HG02981 (cell line): ENCODE measurements at regions not wholly inside any gene's neighbourhood (a gene's known extent, or its start where the extent isn't known, plus 50 kb on each side); places are given as distances from the start of the nearest gene placed in this dataset.
"Not testable (repeated sequence)": the region's sequence is repeated elsewhere in the genome, so short reads cannot be mapped to it uniquely, and the experiment has no call there.

ENCODE experiments used
- ATAC-seq: cut with Tn5 transposase; IDR thresholded peaks from one replicate; pipeline ENCODE4 v1.9.1; 2021; ENCODE audit warnings: mild to moderate bottlenecking, moderate library complexity; ENCODE audit not compliant: unreplicated experiment

DNA sequence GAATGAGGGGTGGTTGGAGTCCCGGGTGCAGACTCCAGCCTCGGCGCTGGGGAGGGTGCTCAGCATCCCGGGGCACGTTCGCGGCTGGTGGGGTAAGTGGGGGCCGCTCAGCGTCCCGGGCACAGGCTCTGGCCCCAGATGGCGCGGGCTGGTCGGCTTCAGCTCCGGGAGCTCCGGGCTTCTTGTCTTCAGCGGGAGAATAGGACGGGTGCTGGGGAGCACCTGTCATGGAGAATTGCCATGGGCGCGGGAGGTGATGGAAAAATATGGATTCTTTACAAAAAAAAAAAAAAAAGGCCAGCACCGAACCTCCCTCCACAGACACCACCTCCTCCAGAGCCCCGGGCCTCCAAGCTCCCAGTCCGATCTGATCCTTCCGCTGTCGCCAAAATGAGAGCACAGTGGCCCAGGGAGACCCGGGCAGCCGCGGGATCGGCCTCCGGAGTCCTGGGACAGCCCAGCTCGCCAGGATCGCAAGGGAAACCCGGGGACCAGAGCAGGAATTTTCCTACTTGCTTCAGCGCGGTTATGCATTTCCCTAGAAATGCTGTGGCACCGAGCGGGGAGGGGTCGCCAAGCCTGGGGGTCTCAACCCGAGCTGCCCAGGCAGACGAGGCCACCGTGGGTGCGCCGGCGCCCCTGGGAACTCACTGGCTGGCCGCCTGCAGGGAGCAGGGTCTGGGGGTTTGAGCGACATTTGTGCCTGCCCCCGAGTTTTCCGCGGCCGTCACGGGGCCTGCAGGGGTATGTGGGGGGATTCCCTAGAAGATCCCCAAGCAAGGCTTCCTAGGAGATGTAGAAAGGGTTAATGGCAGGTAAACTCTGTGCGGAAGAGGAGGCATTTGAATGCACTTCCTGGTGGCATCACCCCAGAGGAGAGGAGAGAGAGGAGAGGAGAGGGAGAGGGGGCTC, 1336.9 kb downstream of the BRD1 start:
- no peak for ATAC-seq

DNA sequence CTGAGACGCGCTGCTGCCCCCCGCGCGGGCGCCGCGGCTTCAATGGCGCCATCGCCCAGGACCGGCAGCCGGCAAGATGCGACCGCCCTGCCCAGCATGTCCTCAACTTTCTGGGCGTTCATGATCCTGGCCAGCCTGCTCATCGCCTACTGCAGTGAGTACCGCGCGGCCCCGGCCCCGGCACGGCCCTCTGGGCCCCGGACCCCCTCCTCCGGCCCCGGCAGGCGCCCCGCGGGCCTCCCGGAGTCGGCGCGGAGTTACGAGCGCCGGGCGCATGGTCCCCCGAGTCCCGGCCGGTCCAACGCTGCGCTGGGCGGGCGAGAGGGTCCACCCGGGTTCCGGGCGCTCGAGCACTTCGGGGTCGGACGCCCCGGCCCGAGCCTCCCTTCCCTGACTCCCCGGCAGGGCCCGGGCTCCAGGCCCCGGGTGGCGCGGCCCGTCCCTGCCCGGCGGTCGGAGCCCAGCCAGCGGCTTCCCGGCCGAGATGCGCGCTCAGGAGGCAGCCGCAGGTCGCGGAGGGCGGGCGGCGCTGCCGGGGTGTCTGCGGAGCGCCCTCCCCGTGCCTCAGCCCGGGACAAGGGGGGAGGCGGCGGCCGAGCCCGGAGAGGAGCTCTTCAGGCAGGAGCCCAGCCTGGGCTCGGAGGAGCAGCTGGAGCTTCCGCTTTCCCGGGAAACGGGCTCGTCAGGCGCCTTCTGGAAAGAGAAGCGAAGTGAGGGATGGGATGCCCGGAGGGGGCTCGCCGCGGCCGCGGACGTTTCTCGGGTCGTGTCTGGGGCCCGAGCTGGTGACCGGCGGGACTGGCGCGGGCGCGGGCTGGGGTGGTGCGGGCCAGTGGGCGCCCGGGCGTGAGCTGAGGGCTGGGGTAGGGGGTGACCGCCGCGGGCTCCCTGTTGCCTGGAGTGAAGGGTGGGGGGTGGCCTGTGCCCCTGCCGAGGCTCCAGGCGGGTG, 1337.8 kb downstream of the BRD1 start:
- ATAC-seq: no peak

- ATAC-seq: no peak
Measured at GRCh38 chr22:48488611-48489511, 1338.8 kb downstream of the BRD1 start.

GRCh38 chr22:48488149-48488551, 1339.5 kb downstream of the BRD1 start:
- no peak for ATAC-seq

- no peak for ATAC-seq
Measured at GRCh38 chr22:48486558-48486957, 1341.1 kb downstream of the BRD1 start.

GRCh38 chr22:48486134-48486532, 1341.5 kb downstream of the BRD1 start:
- no peak for ATAC-seq

GRCh38 chr22:48485149-48486133, 1342.2 kb downstream of the BRD1 start:
- ATAC-seq: no peak

- ATAC-seq: no peak
Measured at GRCh38 chr22:48483764-48484528, 1343.7 kb downstream of the BRD1 start.

DNA sequence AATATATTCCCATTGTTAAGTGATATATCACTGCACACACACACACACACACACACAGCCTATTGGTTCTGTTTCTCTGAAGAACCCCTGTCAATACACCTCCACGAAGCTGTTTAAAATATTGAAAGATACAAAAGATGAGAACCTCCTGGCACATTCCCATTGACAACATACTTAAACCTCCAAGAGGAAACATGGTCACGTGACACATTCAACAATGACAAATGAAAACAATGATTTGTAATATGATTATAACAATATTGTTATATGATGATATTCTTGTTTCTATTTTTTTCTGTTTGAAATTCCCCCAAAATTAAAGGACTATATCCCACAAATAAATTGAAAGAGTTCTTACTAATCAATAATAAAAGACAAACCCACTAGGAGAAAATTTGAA, 1344.9 kb downstream of the BRD1 start:
- ATAC-seq: no peak

DNA sequence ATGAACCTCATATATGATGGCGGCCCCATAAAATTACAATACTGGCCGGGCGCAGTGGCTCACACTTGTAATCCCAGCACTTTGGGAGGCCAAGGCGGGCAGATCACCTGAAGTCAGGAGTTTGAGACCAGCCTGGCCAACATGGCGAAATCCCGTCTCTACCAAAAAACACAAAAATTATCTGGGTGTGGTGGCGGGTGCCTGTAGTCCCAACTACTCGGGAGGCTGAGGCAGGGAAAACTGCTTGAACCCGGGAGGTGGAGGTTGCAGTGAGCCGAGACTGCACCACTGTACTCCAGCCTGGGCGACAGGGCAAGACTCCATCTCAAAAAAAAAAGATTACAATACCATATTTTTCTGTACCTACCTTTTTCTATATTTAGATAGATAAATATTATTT, 1345.5 kb downstream of the BRD1 start:
- not testable (repeated sequence) for ATAC-seq

- ATAC-seq: no peak
Measured at GRCh38 chr22:48481748-48482147, 1345.9 kb downstream of the BRD1 start.

DNA sequence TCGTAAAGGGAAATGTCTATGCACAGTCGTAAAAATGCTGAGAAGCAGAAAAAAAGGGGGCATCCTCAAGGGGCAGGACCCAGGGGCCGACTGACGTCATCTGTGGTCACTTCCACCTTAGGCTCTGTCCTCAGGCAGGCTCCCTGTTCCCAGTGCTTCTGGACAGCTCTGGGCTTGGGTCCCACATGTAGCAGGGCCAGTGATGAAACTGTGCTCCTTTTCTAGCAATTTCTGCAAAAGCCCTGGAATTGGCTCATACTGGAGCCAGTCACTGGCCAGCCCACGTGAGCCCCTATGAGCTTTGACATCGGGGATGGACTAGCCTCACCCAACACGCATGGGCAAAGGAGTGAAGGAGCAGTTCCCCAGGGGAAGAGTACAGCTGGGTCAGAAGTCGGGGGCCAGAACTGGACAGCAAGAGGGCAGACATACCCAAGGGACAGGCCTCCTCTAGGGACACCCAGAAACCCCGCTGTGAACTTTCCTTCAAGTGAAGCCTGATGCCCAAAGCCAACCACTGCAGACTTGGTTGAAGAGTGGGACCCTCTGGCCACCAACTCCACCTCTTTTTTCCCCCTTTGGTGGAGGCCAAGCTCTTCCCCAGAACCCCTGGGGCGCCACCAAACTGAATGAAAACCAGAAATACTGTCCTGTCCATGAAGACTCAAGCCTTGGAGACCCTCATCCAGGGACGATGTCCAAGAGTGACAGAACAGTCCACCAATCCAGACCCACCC, 1349.0 kb downstream of the BRD1 start:
- ATAC-seq: no peak

DNA sequence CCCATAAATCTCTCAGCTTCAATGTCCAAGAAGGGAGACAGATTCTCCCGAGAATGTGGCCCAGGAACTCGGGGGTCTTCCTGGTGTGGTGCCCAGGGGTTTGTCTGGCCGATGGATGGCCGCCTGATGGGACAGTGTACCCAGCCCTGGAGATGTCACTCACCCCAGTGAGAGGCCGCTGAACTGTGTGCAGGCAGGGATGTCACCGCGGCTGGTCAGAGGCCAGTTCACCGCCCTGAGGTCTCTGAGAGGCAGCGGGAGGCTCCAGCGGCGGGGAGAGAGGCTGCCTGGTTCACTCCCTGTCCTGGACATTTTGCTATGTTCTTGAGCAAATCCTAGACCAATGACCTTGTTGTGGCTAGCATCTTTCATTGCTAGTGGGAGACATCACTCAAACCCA, 1349.5 kb downstream of the BRD1 start:
- no peak for ATAC-seq

DNA sequence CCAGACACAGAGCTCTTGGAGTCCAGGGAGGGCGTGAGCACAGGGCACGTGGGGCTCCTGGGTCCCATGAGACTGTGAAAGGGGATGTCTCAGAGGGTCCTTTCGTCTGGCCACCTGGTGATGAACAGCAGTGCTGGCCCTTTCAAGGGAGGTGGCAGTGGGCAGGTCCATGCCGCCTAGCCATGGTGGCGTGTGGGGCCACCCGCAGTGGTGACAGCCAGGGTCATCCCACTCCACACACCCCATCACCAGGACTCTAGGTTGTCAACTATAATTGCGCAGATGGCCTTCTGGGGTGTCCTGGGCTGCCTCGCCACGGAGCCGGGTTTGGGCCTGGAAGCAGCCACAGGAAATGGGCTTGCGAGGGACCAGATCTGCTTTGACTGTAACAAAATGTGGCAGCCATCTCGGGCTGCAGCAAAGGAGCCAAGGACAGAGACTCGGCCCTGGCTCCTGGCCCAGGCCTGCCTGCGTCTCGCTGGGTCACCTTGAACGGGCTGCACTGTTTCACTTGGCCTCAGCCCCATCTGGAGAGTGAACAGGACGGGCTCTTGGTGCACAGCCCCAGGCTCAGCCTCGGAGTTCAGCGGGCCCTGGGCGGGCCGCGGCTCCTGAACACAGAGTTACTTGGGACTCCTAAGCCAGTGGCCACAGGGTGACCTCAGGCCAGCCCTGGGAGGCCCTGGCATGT, 1350.5 kb downstream of the BRD1 start:
- no peak for ATAC-seq

- no peak for ATAC-seq
Measured at GRCh38 chr22:48476577-48476976, 1351.1 kb downstream of the BRD1 start.

- ATAC-seq: no peak
Measured at GRCh38 chr22:48475661-48476345, 1351.9 kb downstream of the BRD1 start.

DNA sequence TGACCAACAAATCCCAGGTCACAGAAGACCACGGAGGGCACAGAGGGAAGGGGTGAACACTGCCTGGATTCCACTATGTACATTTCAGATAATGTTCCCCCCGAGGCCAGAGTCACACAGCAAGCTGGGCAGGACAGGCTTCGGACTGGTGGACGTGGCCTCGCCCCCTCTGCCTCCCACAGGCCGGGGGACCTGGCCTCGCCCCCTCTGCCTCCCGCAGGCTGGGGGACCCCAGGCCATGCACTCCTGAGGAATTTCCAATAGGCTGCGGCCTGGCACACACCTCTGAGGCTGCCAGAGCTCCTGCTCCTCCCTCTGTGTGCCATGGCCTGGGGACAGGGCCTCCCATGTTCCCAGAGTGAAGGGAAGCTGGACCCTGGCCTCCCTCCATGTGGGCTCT, 1352.8 kb downstream of the BRD1 start:
- ATAC-seq: no peak
